Skin of body (tissue), 1 donor: ENCODE measurements at regions not wholly inside any gene's neighbourhood (a gene's known extent, or its start where the extent isn't known, plus 50 kb on each side); places are given as distances from the start of the nearest gene placed in this dataset.
"Not testable (repeated sequence)": the region's sequence is repeated elsewhere in the genome, so short reads cannot be mapped to it uniquely, and the experiment has no call there.

ENCODE experiments used
- DNase-seq: peaks from one replicate; lab custom pipeline; 2025; lab: John Stamatoyannopoulos, UW

GRCh38 chr10:80946957-80947726, 409.4 kb downstream of the SH2D4B start:
- no peak for DNase-seq

- no peak for DNase-seq
Observed at GRCh38 chr10:80949785-80950184, 412.1 kb downstream of the SH2D4B start.

GRCh38 chr10:80952436-80952835, 414.7 kb downstream of the SH2D4B start:
- no peak for DNase-seq

- no peak for DNase-seq
Observed at GRCh38 chr10:80957161-80957560, 419.5 kb downstream of the SH2D4B start.

- DNase-seq = no peak
Observed at GRCh38 chr10:80964179-80964578, 426.5 kb downstream of the SH2D4B start.

- no peak for DNase-seq
Observed at GRCh38 chr10:80964955-80965614, 427.4 kb downstream of the SH2D4B start.

- no peak for DNase-seq
Observed at GRCh38 chr10:80966326-80966986, 428.8 kb downstream of the SH2D4B start.

- not testable (repeated sequence) for DNase-seq
Observed at GRCh38 chr10:80967357-80967756, 429.7 kb downstream of the SH2D4B start.

- DNase-seq = no peak
Observed at GRCh38 chr10:80968903-80969302, 431.2 kb downstream of the SH2D4B start.

GRCh38 chr10:80971461-80971860, 433.8 kb downstream of the SH2D4B start:
- no peak for DNase-seq

- no peak for DNase-seq
Observed at GRCh38 chr10:80976658-80977057, 439.0 kb downstream of the SH2D4B start.

- no peak for DNase-seq
Observed at GRCh38 chr10:80985102-80985501, 447.4 kb downstream of the SH2D4B start.

- no peak for DNase-seq
Observed at GRCh38 chr10:80986596-80986995, 448.9 kb downstream of the SH2D4B start.

- no peak for DNase-seq
Observed at GRCh38 chr10:80988755-80989154, 451.1 kb downstream of the SH2D4B start.

GRCh38 chr10:80996615-80997193, 459.0 kb downstream of the SH2D4B start:
- no peak for DNase-seq

GRCh38 chr10:81000781-81001180, 463.1 kb downstream of the SH2D4B start:
- no peak for DNase-seq

- DNase-seq = no peak
Observed at GRCh38 chr10:81002382-81002781, 464.7 kb downstream of the SH2D4B start.

- DNase-seq = no peak
Observed at GRCh38 chr10:81007872-81008271, 470.2 kb downstream of the SH2D4B start.

- no peak for DNase-seq
Observed at GRCh38 chr10:81008726-81009125, 471.0 kb downstream of the SH2D4B start.

GRCh38 chr10:81009296-81009695, 471.6 kb downstream of the SH2D4B start:
- no peak for DNase-seq

GRCh38 chr10:81013771-81014170, 476.1 kb downstream of the SH2D4B start:
- DNase-seq = no peak
